Activated CD4-positive, alpha-beta T cell treated with anti-CD3 and anti-CD28 coated beads, Interleukin-10, Interleukin-2, amounts not matched to agents 100 ng/mL and 50 ng/mL, durations not matched to agents 16 hours and 8 hours (primary cell): ENCODE measurements at regions not wholly inside any gene's neighbourhood (a gene's known extent, or its start where the extent isn't known, plus 50 kb on each side); places are given as distances from the start of the nearest gene placed in this dataset.
A peak's percentile ranks its signal among the peaks of the same experiment; 100 is the strongest.
"Not testable (repeated sequence)": the region's sequence is repeated elsewhere in the genome, so short reads cannot be mapped to it uniquely, and the experiment has no call there.

ENCODE experiments used
- DNase-seq: peaks from one replicate; pipeline ENCODE4 v3.0.0-alpha.2; 2020

DNA sequence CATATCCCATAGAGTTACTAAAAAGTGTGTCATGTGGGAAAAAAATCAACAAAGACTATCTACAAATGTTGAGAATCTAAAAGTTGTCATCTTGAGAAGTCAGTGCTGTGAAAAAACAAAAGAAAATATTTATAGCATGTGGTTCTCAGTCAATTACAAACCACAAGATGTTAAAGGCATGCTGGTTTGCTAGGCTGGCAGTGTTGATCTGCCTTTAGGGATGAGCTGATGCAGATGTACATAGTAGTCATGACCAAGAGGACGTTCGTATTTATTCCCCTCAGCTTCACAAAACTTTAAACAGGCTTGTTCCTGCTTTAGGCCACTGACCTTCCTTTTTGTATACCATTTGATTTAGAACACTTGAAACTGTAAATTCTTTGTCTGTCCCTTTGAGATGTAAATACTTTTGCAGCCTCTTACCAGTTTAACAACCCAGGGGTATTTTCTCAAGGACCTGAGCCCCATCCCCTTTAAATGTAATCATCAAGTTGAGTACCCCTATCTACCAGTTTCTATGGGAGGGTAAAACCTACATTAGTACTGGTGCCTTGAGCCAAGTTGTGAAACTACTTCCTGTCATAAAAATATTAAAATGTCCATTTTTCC lies 446.6 kb downstream of the KCNJ18 start:
- no peak for DNase-seq

- DNase-seq, result no peak
Observed at GRCh38 chr17:22142091-22142490, 449.8 kb downstream of the KCNJ18 start.

GRCh38 chr17:22145605-22146178 lies 453.4 kb downstream of the KCNJ18 start:
- DNase-seq, result no peak

- no peak for DNase-seq
Observed at GRCh38 chr17:22158364-22158763, 466.0 kb downstream of the KCNJ18 start.

DNA sequence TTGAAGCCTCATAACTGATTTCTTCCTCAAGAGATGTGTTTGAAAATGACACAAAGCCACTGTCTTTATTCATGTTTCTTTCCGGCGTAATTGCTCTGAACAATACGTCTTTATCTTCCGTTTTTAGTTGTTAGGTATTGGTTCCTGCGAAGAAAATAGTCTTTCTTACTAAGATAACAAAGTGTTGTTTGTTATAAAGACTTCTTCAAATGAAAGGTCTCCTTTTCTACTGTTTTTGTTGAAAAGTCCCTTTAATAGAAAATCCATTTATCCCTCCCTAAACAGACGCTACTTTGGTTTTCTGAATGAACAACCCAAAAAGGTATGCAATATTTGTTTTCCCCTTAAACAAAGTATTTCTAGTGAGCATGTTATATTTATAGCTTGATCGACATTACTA lies 469.1 kb downstream of the KCNJ18 start:
- no peak for DNase-seq

DNA sequence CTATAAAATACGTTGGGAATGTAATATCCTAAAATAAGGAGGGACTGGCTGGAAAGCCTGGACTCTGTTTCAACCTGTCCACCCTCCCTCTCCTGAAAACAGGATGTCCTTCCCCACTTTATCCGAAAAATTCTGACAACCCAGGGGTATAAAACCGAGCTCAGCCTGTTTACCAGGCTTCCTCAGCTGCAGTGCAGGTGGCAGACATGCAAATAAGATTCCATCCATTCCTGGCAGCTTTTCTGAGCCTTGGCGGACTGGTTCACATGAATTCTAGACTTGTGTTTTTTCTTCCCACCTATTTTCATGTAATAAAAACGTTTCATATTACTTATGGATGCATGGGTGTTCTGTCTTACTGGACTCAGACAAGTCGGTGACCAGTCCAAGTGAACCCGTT lies 479.3 kb downstream of the KCNJ18 start:
- DNase-seq, result no peak

DNA sequence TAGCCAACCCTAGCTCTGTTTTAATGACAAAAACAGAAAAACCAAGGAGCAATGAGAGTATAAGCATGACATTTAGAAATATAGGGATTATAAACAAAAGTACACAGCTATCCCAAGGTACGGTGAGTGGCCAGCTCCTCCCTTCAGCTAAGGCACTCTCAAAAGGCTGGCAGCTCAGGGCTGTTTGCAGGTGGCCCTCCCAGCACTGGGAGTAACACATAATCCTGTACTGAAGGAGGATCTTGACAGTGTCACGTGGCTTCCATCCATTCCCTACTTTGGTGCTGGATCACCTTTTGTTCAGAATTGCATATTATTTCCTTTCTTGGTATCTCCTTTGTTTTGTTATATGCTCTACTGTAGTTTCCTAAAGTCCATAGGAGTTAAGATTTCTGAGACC lies 500.8 kb downstream of the KCNJ18 start:
- DNase-seq, result no peak

- not testable (repeated sequence) for DNase-seq
Observed at GRCh38 chr17:22200187-22200586, 507.9 kb downstream of the KCNJ18 start.

DNA sequence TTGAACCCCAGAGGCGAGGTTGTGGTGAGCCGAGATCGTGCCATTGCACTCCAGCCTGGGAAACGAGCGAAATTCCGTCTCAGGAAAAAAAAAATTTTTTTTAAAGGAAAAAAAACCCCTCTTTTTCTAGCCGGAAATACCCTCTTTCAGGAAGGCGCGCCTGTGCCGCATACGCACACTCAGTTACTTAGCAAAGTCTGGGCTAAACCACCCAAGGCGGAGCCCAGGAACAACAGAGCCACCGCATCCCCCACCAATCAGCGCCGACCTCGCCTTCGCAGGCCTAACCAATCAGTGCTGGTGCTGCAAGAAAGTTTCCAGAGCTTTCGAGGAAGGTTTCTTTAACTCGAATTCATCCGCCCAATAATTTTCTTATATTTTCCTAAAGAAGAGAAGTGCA lies 510.4 kb downstream of the KCNJ18 start:
- no peak for DNase-seq

DNA sequence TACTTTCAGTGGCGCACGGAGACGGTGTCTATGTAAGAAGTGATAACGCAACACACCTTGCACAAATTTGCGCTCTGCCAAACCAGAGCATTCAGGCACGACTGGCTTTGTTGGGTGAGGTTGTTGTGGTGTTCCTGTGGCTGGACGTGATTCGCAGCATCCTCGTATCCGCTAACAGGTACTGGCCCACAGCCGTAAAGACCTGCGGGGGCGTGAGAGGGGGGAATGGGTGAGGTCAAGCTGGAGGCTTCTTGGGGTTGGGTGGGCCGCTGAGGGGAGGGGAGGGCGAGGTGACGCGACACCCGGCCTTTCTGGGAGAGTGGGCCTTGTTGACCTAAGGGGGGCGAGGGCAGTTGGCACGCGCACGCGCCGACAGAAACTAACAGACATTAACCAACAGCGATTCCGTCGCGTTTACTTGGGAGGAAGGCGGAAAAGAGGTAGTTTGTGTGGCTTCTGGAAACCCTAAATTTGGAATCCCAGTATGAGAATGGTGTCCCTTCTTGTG lies 510.9 kb downstream of the KCNJ18 start:
- no peak for DNase-seq

GRCh38 chr17:22204076-22204475 lies 511.8 kb downstream of the KCNJ18 start:
- DNase-seq, result not testable (repeated sequence)

DNA sequence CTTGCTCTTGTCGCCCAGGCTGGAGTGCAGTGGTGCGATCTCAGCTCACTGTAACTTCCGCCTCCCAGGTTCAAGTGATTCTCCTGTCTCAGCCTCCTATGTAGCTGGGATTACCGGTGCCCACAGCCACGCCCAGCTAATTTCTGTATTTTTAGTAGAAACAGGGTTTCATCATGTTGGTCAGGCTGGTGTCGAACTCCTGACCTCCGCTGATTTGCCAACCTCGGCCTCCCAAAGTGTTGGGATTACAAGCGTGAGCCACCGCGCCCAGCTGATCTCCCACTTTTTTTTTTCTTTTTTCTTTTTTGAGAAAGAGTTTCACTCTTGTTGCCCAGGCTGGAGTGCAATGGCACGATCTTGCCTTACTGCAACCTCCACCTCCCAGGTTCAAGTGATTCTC lies 517.9 kb downstream of the KCNJ18 start:
- not testable (repeated sequence) for DNase-seq

- DNase-seq, result not testable (repeated sequence)
Observed at GRCh38 chr17:22213169-22213568, 520.8 kb downstream of the KCNJ18 start.

DNA sequence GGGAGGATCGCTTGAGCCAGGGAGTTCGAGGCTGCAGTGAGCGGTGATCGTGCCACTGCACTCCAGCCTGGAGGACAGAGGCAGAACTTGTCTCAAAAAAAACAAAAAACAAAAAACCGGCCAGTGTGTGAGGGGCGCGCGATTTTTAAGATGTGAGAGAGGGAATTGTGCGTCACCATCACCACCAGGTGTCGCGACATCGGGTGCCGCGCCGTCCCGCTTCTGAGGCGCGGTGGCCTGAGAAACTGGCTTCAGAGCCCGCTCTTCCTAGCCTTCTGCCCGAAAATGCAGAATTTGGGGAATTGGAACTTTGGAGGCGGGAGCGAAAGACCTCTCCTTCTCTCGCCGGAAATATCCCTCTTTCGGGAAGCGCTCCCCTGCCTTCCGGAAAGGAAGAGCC lies 524.8 kb downstream of the KCNJ18 start:
- DNase-seq, result no peak

GRCh38 chr17:22221344-22221743 lies 529.0 kb downstream of the KCNJ18 start:
- no peak for DNase-seq

GRCh38 chr17:22226477-22226876 lies 534.2 kb downstream of the KCNJ18 start:
- not testable (repeated sequence) for DNase-seq

- not testable (repeated sequence) for DNase-seq
Observed at GRCh38 chr17:22226932-22227331, 534.6 kb downstream of the KCNJ18 start.

GRCh38 chr17:22227699-22228553 lies 535.6 kb downstream of the KCNJ18 start:
- not testable (repeated sequence) for DNase-seq

GRCh38 chr17:22229821-22230220 lies 537.5 kb downstream of the KCNJ18 start:
- not testable (repeated sequence) for DNase-seq

GRCh38 chr17:22233382-22233781 lies 541.1 kb downstream of the KCNJ18 start:
- no peak for DNase-seq

DNA sequence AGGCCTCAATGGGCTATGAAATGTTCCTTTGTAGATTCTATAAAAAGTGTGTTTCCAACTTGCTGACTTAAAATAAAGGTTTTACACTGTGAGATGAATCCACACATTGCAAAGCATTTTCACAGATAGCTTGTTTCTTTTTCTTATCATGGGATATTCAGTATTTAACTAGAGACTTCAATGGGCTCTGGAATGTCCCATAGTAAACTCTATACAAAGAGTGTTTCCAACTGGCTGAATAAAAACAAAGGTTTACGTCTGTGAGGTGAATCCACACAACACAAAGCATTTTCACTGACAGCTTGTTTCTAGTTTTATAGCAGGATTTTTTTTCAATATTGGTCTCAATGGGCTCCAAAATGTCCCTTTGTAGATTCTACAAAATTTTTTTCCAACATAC lies 550.1 kb downstream of the KCNJ18 start:
- DNase-seq, result no peak

GRCh38 chr17:22251498-22251897 lies 559.2 kb downstream of the KCNJ18 start:
- peak; percentile 72 for DNase-seq

- no peak for DNase-seq
Observed at GRCh38 chr17:22253007-22253406, 560.7 kb downstream of the KCNJ18 start.

- no peak for DNase-seq
Observed at GRCh38 chr17:22265807-22266206, 573.5 kb downstream of the KCNJ18 start.
